Activated naive CD4-positive, alpha-beta T cell treated with anti-CD3 and anti-CD28 coated beads, Interleukin-2, amount 10 ng/mL, durations not matched to agents 7 days and 5 days (primary cell): ENCODE measurements at regions not wholly inside any gene's neighbourhood (a gene's known extent, or its start where the extent isn't known, plus 50 kb on each side); places are given as distances from the start of the nearest gene placed in this dataset.
"Not testable (repeated sequence)": the region's sequence is repeated elsewhere in the genome, so short reads cannot be mapped to it uniquely, and the experiment has no call there.

Source experiments
- CTCF ChIA-PET: fragments of 350-600 bp; sonication (Branson Sonifier 250); formaldehyde crosslinking; loops from one replicate; lab custom pipeline; 2021; ENCODE audit warnings: antibody characterized with exemption; lab: Charles Lee
- DNase-seq: peaks from one replicate; pipeline ENCODE4 v3.0.0-alpha.2; 2020
- H3K27ac Mint-ChIP-seq: one replicate; pipeline ENCODE4 v1.8.0; 2021; ENCODE audit warnings: mild to moderate bottlenecking, moderate library complexity, mixed read lengths
- H3K27me3 Mint-ChIP-seq: one replicate; pipeline ENCODE4 v1.8.0; 2021; ENCODE audit warnings: mild to moderate bottlenecking, mixed read lengths
- H3K36me3 Mint-ChIP-seq: one replicate; pipeline ENCODE4 v1.8.0; 2021; ENCODE audit warnings: mixed read lengths
- H3K4me1 Mint-ChIP-seq: one replicate; pipeline ENCODE4 v1.8.0; 2021; ENCODE audit warnings: mixed read lengths
- H3K4me3 Mint-ChIP-seq: one replicate; pipeline ENCODE4 v1.8.0; 2021; ENCODE audit warnings: mild to moderate bottlenecking, moderate library complexity, mixed read lengths
- H3K9me3 Mint-ChIP-seq: one replicate; pipeline ENCODE4 v1.8.0; 2021; ENCODE audit warnings: mixed read lengths

DNA sequence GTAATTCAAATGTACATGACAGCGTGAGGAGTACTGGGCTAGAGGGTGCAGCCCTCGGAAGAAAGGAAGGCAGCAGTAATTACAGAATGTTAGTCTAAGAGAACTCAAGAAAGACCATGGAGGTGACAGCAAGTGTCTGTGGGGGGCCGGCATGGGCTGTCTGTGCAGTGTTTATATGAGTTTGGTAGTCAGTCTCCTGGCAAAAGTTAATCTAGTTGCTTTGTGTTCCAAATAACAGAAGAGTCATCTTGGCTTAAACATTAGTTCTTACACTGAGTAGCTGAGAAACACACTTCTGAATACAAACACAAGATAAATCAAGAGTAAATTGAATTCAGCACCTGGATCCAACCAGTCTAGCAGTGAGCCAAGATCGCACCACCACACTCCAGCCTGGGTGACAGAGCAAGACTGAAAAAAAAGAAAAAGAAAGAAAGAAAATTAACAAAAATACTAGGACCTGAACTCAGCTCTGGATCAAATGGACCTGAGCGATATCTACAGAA lies 189.3 kb upstream of the COX10 start:
- no peak for DNase-seq
- no peaks in the 10 kb centered on the region for H3K4me1 Mint-ChIP-seq
- H3K36me3 Mint-ChIP-seq, result peaks cover 1% of the 10 kb centered on the region
- no peak overlapping the region for H3K27ac Mint-ChIP-seq
- CTCF ChIA-PET, result no interaction called here
- no peaks in the 10 kb centered on the region for H3K27me3 Mint-ChIP-seq
- no peak overlapping the region for H3K4me3 Mint-ChIP-seq
- peaks cover 5% of the 10 kb centered on the region for H3K9me3 Mint-ChIP-seq

DNA sequence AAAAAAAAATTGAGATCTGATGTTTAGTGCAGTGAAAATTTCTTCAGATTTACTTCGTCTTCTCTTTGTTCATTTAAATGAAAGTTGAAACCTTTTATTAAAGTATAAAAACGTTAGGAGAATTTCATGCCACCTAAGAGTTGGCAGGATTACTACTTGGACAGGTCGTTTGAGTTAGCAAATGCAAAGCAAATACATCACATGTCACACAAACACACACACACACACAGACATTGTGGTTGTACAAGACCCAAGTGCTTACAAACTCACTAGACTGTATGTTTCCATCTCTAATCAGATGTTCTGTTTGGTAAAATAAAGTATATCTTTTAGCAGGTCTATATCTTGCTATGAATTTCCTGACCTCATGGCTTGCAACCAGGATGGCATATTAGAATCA lies 185.6 kb upstream of the COX10 start:
- no peak overlapping the region for H3K4me3 Mint-ChIP-seq
- H3K27ac Mint-ChIP-seq, result no peak overlapping the region
- DNase-seq, result no peak
- CTCF ChIA-PET, result no interaction called here
- H3K9me3 Mint-ChIP-seq, result peaks cover 5% of the 10 kb centered on the region
- no peaks in the 10 kb centered on the region for H3K27me3 Mint-ChIP-seq
- H3K36me3 Mint-ChIP-seq, result peaks cover 1% of the 10 kb centered on the region
- H3K4me1 Mint-ChIP-seq, result no peaks in the 10 kb centered on the region

DNA sequence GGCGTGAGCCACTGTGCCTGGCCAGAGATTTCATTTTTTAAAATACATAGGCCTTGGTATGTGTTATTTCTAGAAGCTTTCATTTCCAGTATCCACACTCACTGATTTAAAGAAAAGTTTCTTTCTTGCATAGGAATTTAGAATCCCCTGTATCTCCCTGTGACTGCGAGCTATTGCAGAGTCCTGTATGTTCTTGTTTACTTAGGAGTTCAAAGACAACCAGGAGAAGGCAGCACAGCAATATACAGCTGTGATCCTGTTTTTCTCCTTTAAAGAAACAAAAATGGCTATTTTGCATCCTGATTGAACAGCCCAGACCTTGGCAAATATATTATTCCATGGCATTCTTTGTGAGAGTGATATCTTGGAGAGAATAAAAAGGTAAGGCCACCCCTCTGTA lies 185.0 kb upstream of the COX10 start:
- Mint-ChIP-seq H3K4me3 (no peak overlapping the region), H3K27ac (no peak overlapping the region), H3K9me3 (peaks cover 5% of the 10 kb centered on the region), H3K36me3 (no peaks in the 10 kb centered on the region), H3K4me1 (no peaks in the 10 kb centered on the region), H3K27me3 (no peaks in the 10 kb centered on the region)
- CTCF ChIA-PET, result no interaction called here
- no peak for DNase-seq

DNA sequence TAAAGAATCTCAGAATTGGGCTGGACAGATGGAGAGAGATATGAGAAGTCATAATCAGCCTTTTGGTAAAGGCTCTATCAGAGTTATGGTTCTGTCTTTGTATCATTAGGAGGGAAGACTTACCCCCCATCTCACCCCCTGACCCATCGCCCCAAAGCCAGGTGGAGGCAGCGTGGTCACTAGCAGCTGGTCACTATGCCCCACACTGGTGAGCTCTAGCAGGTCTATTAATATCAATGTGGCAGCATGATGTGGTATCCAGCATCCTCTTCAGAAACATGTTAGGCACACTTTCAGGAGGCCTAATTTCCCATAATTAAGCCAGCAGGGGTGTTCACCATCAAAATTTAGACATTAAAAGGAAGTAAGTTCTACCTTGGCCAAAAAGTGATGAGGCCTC lies 183.8 kb upstream of the COX10 start:
- CTCF ChIA-PET, result no interaction called here
- H3K36me3 Mint-ChIP-seq, result no peaks in the 10 kb centered on the region
- H3K27me3 Mint-ChIP-seq, result no peaks in the 10 kb centered on the region
- peaks cover 5% of the 10 kb centered on the region for H3K9me3 Mint-ChIP-seq
- no peak for DNase-seq
- no peaks in the 10 kb centered on the region for H3K4me1 Mint-ChIP-seq
- H3K4me3 Mint-ChIP-seq, result no peak overlapping the region
- no peak overlapping the region for H3K27ac Mint-ChIP-seq

DNA sequence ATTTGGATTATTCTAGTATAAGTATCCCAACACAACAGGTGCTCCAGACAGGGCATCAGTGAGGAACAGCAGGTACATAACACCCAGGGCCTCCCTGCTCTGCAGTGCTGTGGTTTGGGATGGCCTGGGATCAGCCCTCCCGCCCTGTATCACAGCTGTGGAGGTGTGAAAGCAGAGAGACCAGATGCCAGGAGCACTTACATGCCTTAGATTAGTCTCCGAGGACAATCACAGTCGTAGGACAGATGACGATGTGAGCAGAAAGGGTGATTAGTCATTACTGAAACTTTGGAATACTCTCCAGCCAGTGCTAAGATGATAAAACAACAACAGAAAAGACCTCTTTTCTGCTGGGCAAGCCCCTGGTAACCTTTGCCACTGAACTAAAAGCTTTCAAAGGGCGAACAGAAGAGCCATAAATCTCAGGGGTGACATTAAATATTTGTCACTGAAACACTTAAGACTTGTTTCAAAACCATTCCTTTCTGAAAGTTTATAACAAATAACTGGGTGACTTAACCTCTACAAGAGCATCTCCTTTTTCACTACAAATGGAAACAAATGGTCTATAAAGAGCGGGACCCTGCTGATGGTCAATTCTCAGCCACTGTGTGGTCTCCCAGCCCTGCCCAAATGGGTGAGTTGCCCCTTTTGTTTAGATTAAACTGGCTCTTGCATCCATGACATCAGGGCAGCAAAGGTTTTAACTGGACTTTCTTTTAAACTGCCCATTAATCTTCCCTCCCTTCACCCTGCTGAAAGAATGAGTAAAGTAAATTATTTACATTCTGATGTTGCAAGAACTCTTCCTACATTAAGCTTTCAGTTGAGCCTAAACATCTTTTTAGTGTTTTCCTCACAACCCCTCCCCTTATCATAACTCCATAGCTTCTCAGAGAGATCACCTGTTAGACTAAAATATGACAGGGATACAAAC lies 183.1 kb upstream of the COX10 start:
- Mint-ChIP-seq H3K27me3 (no peaks in the 10 kb centered on the region), H3K36me3 (no peaks in the 10 kb centered on the region), H3K27ac (no peak overlapping the region), H3K4me3 (no peak overlapping the region), H3K4me1 (no peaks in the 10 kb centered on the region), H3K9me3 (peaks cover 5% of the 10 kb centered on the region)
- no peak for DNase-seq
- CTCF ChIA-PET, result no interaction called here

DNA sequence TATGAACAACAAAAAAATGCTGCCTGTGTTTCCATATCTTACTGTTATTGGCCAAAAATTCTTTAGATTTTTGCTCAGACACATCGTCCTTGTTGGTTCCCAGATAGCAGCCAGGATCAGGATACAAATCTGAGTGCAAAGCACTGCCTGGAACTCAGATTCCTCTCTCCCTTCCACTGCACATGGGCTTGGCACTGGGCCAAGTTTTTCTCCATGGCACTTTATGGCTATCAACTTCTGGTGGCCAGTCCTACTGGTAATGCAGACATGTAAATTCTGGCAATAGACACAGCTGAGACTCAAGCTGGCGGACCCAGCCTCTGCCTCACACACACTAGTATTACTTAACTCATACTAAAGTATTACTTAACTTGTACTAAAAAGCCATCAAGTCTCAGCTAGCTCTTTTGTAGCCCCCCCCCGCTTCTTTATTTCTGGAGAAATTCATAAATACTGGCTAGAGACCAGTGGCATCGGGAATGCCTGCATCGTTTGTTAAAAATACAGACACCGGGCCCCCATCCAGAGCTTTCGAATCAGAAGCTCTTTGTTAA lies 181.2 kb upstream of the COX10 start:
- no peak for DNase-seq
- Mint-ChIP-seq H3K4me3 (no peak overlapping the region), H3K27me3 (no peaks in the 10 kb centered on the region), H3K27ac (no peak overlapping the region), H3K9me3 (no peaks in the 10 kb centered on the region), H3K4me1 (no peaks in the 10 kb centered on the region), H3K36me3 (no peaks in the 10 kb centered on the region)
- CTCF ChIA-PET, result no interaction called here

DNA sequence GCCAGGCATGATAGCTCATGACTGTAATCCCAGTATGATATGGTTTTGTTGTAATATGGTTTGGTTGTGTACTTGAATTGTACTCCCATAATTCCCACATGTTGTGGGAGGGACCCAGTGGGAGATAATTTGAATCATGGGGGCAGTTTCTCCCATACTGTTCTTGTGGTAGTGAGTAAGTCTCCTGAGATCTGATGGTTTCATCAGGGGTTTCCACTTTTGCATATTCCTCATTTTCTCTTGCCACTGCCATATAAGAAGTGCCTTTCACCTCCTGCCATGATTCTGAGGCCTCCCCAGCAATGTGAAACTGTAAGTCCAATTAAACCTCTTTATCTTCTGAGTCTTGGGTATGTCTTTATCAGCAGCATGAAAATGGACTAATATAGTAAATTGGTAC lies 160.3 kb upstream of the COX10 start:
- not testable (repeated sequence) for H3K27me3 Mint-ChIP-seq, H3K9me3 Mint-ChIP-seq

DNA sequence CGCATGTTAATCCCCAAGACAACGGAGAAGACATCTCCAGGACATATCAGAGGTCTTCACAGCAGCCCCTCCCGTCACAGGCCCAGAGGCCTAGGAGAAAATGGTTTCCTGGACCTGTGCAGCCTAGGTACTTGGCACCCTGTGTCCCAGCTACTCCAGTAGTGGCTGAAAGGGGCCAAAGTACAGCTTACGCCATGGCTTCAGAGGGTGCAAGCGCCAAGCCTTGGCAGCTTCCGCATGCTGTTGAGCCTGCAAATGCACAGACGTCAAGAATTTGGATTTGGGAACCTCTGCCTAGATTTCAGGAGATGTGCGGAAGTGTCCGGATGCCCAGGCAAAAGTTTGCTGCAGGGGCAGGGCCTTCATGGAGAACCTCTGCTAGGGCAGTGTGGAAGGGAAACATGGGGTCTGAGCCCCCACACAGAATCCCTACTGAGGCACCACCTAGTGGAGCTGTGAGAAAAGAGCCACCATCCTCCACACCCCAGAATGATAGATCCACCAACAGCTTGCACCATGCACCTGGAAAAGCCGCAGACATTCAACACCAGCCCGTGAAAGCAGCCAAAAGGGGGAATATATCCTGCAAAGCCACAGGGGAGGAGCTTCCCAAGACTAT lies 159.3 kb upstream of the COX10 start:
- CTCF ChIA-PET, result no interaction called here
- H3K9me3 Mint-ChIP-seq, result peaks cover 3% of the 10 kb centered on the region
- no peak overlapping the region for H3K27ac Mint-ChIP-seq
- no peak for DNase-seq
- no peaks in the 10 kb centered on the region for H3K36me3 Mint-ChIP-seq
- H3K4me3 Mint-ChIP-seq, result no peak overlapping the region
- no peaks in the 10 kb centered on the region for H3K27me3 Mint-ChIP-seq
- H3K4me1 Mint-ChIP-seq, result no peaks in the 10 kb centered on the region

More for the DNA sequence above, 160.3 kb upstream of the COX10 start:
- DNase-seq, H3K4me1 Mint-ChIP-seq, H3K36me3 Mint-ChIP-seq, H3K4me3 Mint-ChIP-seq, H3K27ac Mint-ChIP-seq, CTCF ChIA-PET: not testable (repeated sequence)

DNA sequence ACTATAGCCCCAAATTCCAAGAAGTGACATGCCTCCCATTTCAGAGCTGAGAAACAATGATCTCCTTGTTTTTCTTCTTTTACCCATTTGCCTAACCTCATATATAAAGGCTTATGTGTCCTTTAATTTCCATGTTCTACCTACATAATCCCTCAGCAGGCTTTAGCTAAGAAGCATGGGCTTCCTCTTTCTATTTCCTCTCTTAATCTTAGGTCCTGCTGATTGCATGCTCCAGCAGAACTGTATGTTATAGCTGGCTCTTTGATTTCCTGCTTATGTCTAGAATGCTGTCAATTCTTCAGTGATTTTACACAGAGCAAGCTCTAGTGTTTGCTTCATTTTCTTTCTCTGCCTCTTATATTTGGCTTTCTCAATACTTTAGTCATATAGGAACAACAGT lies 151.7 kb upstream of the COX10 start:
- no peaks in the 10 kb centered on the region for H3K27me3 Mint-ChIP-seq
- no peak for DNase-seq
- CTCF ChIA-PET, result no interaction called here
- H3K27ac Mint-ChIP-seq, result no peak overlapping the region
- no peaks in the 10 kb centered on the region for H3K36me3 Mint-ChIP-seq
- H3K9me3 Mint-ChIP-seq, result peaks cover 3% of the 10 kb centered on the region
- H3K4me1 Mint-ChIP-seq, result no peaks in the 10 kb centered on the region
- H3K4me3 Mint-ChIP-seq, result no peak overlapping the region

DNA sequence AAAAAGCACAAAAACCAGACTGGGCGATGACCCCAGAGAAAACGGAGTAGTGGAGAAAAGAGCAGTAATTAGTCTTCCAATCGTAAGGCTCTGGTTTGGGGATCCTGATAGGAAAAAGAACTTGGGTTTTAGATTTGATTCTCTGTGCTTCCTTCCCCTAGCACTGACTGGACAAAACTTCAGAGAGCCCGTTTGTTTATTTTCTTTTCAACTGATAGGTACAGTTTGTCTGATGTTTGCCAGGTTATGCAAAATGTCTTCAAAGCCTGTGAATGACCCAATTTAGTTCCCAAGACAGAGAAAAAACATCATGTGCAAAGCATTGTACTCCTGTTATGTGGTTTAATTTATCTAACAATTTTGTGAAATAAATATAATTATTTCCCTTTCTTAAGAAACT lies 151.1 kb upstream of the COX10 start:
- DNase-seq, result no peak
- Mint-ChIP-seq H3K4me3 (no peak overlapping the region), H3K27ac (no peak overlapping the region), H3K36me3 (no peaks in the 10 kb centered on the region), H3K27me3 (no peaks in the 10 kb centered on the region), H3K9me3 (no peaks in the 10 kb centered on the region), H3K4me1 (no peaks in the 10 kb centered on the region)
- CTCF ChIA-PET, result no interaction called here

DNA sequence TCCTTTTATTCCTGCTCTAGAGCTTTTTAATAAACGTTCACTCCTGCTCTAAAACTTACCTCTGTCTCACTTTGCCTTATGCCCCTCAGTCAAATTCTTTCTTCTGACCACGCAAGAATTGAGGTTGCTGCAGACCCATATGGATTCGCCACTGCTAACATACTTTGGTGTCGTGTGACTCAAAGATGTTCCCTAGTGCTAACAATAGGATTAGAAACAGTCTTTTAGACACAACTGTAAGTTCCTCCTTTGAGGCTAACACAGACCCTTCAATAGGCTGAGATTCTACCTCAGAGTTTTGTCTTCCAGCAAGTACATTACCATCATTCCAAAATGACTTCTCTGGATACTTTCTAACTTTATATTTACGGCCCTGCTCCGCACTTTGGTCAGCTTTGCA lies 149.5 kb upstream of the COX10 start:
- H3K27ac Mint-ChIP-seq, result no peak overlapping the region
- no peak overlapping the region for H3K4me3 Mint-ChIP-seq
- H3K36me3 Mint-ChIP-seq, result no peaks in the 10 kb centered on the region
- no peaks in the 10 kb centered on the region for H3K4me1 Mint-ChIP-seq
- no peaks in the 10 kb centered on the region for H3K27me3 Mint-ChIP-seq
- H3K9me3 Mint-ChIP-seq, result no peaks in the 10 kb centered on the region
- CTCF ChIA-PET, result no interaction called here
- no peak for DNase-seq

DNA sequence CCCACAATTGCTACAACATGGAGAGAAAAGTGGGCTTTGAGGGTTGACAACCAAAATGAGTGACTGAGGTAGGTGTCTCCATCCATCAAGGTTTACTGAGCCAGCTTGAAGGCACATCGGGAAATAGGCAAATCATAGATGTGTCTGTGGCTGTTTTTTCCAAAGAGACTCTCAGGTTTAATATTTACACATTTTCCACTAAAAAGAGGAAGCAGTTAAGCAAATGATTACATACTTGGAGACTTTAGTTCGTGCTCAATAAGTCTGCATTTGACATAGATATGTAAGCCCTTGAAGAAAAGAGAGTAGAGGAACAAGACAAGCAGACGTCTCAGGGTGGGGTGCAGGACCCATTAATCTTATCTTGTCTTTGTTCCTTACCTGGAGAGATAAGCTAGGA lies 148.9 kb upstream of the COX10 start:
- CTCF ChIA-PET, result interaction anchor here (0.6 kb wide), 1 partner anchor 254 kb away, joined by 3 read pairs; no protein-coding TSS in a partner anchor
- Mint-ChIP-seq H3K9me3 (no peaks in the 10 kb centered on the region), H3K36me3 (no peaks in the 10 kb centered on the region), H3K27ac (no peak overlapping the region), H3K4me3 (no peak overlapping the region), H3K4me1 (no peaks in the 10 kb centered on the region), H3K27me3 (no peaks in the 10 kb centered on the region)
- DNase-seq, result no peak

DNA sequence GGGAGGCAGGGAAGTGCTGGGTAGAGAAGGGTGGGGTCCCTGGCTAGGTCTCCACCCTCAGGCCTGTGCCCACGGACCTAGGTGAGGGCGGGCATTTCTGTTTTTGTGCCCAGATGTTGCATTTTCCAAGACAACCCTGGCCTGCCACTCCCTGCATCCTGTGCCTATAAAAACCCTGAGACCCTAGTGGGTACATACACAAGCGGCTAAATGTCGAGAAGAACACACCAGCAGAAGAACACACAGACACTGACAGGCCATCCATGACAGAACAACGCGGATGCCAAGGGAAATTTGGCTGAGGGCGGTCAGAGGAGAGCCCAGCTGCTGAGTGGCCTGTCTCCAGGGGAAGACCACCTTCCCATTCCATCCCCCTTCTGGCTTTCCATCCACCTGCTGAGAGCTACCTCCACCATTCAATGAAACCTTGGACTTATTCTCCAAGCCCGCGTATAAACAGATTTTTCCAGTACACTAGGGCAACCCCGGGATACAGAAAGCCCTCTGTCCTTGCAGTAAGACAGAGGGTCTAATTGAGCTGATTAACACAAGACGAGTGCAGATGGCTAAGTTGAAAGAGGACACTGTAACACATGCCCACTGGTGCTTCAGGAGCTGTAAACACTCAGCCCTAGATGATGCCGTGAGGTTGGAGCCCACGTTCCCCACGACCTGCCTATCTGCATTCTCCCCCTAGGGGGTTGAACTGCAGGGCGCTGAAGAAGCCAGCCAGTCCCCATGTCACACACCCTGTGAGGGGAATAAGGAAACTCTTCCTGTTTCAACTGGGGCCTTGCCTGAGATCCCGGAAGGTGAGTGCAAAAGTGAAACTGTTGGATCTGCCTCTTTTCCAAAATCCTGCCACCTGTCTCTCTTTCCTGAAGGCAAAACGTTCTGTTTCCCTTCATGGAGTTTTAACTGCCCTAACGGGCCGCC lies 147.2 kb upstream of the COX10 start:
- no peaks in the 10 kb centered on the region for H3K36me3 Mint-ChIP-seq
- H3K4me1 Mint-ChIP-seq, result no peaks in the 10 kb centered on the region
- H3K9me3 Mint-ChIP-seq, result no peaks in the 10 kb centered on the region
- CTCF ChIA-PET, result no interaction called here
- no peak for DNase-seq
- H3K27ac Mint-ChIP-seq, result no peak overlapping the region
- no peak overlapping the region for H3K4me3 Mint-ChIP-seq
- no peaks in the 10 kb centered on the region for H3K27me3 Mint-ChIP-seq

DNA sequence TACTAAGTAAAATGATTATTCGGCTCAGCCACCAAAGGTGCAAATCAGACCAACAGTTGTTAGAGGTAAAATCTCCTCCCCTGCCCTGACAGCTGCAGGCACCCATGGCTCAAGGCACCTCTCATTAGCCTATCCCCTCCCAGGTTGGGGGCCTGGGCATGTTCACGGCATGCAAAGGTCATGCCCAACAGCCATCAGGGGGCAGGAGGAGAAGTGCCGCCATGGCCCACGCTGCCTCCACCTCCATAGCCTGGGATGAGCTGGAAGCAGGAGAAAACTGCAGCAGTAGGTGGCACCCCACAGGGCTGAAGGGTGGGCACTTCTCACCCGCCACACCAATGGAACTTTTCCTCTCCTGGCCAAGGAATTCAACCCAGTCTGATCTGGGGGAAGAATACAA lies 146.4 kb upstream of the COX10 start:
- Mint-ChIP-seq H3K4me3 (no peak overlapping the region), H3K4me1 (no peaks in the 10 kb centered on the region), H3K36me3 (no peaks in the 10 kb centered on the region), H3K9me3 (no peaks in the 10 kb centered on the region), H3K27ac (no peak overlapping the region), H3K27me3 (no peaks in the 10 kb centered on the region)
- CTCF ChIA-PET, result no interaction called here
- DNase-seq, result no peak
